ENCODE measurements at regions not wholly inside any gene's neighbourhood (a gene's known extent, or its start where the extent isn't known, plus 50 kb on each side); places are given as distances from the start of the nearest gene placed in this dataset.
"Not testable (repeated sequence)": the region's sequence is repeated elsewhere in the genome, so short reads cannot be mapped to it uniquely, and the experiment has no call there.

DNA sequence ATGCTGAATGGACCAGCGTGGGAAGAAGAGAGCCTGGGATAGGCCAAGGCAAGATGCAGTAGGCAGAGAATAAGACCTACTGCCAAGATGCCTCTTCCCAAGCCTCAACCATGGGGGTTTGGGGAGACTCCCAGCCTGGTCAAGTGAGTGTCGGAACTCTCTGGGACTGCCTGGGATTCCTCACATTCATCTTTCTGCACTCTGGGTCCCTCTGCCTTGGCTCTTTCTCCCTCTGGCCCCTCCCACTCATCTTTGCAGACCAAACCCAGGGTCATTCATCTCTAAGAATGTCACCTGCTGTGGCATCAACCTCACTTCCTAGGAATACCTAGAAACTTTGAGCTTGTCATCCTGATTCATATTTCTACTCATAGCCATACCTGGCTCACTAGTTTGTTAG lies 211.3 kb upstream of the HNRNPA3 start:
- 96 to 98% methylated on average over 2 of the region's 2 CpGs for WGBS, 2 experiments
- H3K27ac ChIP-seq (ENCODE audit: insufficient read depth, low read depth, low read length, poor library complexity, severe bottlenecking) = no peak overlapping the region
- no peaks in the 10 kb centered on the region for H3K36me3 ChIP-seq (ENCODE audit: control insufficient read depth, insufficient read depth, low read length)
- H3K27me3 ChIP-seq (ENCODE audit: control insufficient read depth, insufficient read depth, low read length, poor library complexity, severe bottlenecking) = no peaks in the 10 kb centered on the region
- no peak overlapping the region for H3K4me3 ChIP-seq (ENCODE audit: insufficient read depth, low read depth, low read length)
- no peaks in the 10 kb centered on the region for H3K4me1 ChIP-seq (ENCODE audit: control insufficient read depth, insufficient read depth, low read length)
- H3K9me3 ChIP-seq (ENCODE audit: control insufficient read depth, low read length) = no peaks in the 10 kb centered on the region

DNA sequence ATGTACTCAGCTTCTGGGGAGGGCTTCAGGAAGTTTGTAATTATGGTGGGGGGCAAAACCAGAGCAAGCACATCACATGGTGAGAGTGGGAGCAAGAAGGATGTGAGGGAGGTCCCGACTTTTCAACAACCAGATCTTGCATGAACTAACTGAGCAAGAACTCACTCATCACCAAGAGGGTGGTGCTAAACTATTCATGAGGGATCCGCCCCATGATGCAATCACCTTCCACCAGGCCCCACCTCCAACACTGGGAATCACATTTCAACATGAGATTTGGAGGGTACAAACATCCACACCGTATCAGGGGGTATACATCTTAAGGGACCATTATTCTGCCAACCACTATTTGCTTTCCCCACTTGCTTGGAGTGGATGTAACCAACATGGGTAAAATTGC lies 209.6 kb upstream of the HNRNPA3 start:
- H3K9me3 ChIP-seq (ENCODE audit: control insufficient read depth, low read length) = no peaks in the 10 kb centered on the region
- no peaks in the 10 kb centered on the region for H3K36me3 ChIP-seq (ENCODE audit: control insufficient read depth, insufficient read depth, low read length)
- 91 to 92% methylated on average over 3 of the region's 3 CpGs for WGBS, 2 experiments
- no peak overlapping the region for H3K4me3 ChIP-seq (ENCODE audit: insufficient read depth, low read depth, low read length)
- H3K27ac ChIP-seq (ENCODE audit: insufficient read depth, low read depth, low read length, poor library complexity, severe bottlenecking) = no peak overlapping the region
- no peaks in the 10 kb centered on the region for H3K4me1 ChIP-seq (ENCODE audit: control insufficient read depth, insufficient read depth, low read length)
- H3K27me3 ChIP-seq (ENCODE audit: control insufficient read depth, insufficient read depth, low read length, poor library complexity, severe bottlenecking) = no peaks in the 10 kb centered on the region

DNA sequence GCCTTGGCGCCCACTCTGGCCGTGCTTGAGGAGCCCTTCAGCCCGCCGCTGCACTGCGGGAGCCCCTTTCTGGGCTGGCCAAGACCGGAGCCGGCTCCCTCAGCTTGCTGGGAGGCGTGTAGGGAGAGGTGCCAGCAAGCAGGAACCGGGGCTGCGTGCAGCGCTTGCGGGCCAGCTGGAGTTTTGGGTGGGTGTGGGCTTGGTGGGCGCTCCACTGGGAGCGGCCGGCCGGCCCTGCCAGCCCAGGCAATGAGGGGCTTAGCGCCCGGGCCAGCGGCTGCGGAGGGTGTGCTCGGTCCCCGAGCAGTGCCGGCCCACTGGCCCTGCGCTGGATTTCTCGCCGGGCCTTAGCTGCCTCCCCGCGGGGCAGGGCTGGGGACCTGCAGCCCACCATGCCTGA lies 204.9 kb upstream of the HNRNPA3 start:
- H3K4me3 ChIP-seq (ENCODE audit: insufficient read depth, low read depth, low read length); H3K4me1 ChIP-seq (ENCODE audit: control insufficient read depth, insufficient read depth, low read length); H3K36me3 ChIP-seq (ENCODE audit: control insufficient read depth, insufficient read depth, low read length); H3K27ac ChIP-seq (ENCODE audit: insufficient read depth, low read depth, low read length, poor library complexity, severe bottlenecking); H3K9me3 ChIP-seq (ENCODE audit: control insufficient read depth, low read length); H3K27me3 ChIP-seq (ENCODE audit: control insufficient read depth, insufficient read depth, low read length, poor library complexity, severe bottlenecking): not testable (repeated sequence)
- WGBS, 2 experiments = 94 to 97% methylated on average over 28 of the region's 28 CpGs

DNA sequence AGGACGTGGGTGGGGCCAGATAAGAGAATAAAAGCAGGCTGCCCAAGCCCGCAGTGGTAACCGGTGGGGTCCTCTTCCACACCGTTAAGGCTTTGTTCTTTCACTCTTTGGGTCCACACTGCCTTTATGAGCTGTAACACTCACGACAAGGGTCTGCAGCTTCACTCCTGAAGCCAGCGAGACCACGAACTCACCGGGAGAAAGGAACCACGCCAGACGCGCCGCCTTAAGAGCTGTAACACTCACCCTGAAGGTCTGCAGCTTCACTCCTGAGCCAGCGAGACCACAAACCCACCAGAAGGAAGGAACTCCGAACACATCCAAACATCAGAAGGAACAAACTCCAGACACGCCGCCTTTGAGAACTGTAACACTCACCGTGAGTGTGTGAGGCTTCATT lies 203.9 kb upstream of the HNRNPA3 start:
- H3K4me3 ChIP-seq (ENCODE audit: insufficient read depth, low read depth, low read length); H3K27ac ChIP-seq (ENCODE audit: insufficient read depth, low read depth, low read length, poor library complexity, severe bottlenecking); H3K4me1 ChIP-seq (ENCODE audit: control insufficient read depth, insufficient read depth, low read length); H3K36me3 ChIP-seq (ENCODE audit: control insufficient read depth, insufficient read depth, low read length); H3K27me3 ChIP-seq (ENCODE audit: control insufficient read depth, insufficient read depth, low read length, poor library complexity, severe bottlenecking); H3K9me3 ChIP-seq (ENCODE audit: control insufficient read depth, low read length): not testable (repeated sequence)
- WGBS, 2 experiments = 94% methylated on average over 17 of the region's 17 CpGs

DNA sequence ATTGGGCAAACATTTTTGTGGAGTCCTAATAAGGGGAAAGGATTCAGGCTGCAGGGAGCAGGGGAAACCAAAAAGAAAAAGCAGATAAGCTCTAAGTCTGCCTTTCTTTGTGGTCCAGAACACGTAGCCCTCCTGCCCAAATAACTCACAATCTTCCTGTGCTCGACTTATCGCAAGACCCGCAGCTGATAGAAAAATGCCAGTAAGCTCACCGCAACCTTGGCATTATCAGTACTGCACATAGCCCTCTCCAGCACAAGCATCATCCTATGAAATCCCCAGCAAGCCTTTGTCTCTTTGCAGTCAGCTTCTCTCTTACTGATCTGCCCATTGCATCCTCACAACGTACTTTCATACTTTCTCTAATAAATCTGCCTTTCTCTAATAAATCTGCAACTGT lies 202.4 kb upstream of the HNRNPA3 start:
- Histone ChIP-seq H3K4me1 (ENCODE audit: control insufficient read depth, insufficient read depth, low read length) (no peaks in the 10 kb centered on the region), H3K27me3 (ENCODE audit: control insufficient read depth, insufficient read depth, low read length, poor library complexity, severe bottlenecking) (no peaks in the 10 kb centered on the region), H3K36me3 (ENCODE audit: control insufficient read depth, insufficient read depth, low read length) (no peaks in the 10 kb centered on the region), H3K4me3 (ENCODE audit: insufficient read depth, low read depth, low read length) (no peak overlapping the region), H3K27ac (ENCODE audit: insufficient read depth, low read depth, low read length, poor library complexity, severe bottlenecking) (no peak overlapping the region), H3K9me3 (ENCODE audit: control insufficient read depth, low read length) (no peaks in the 10 kb centered on the region)
- WGBS, 2 experiments = 85 to 86% methylated on average over 6 of the region's 6 CpGs

DNA sequence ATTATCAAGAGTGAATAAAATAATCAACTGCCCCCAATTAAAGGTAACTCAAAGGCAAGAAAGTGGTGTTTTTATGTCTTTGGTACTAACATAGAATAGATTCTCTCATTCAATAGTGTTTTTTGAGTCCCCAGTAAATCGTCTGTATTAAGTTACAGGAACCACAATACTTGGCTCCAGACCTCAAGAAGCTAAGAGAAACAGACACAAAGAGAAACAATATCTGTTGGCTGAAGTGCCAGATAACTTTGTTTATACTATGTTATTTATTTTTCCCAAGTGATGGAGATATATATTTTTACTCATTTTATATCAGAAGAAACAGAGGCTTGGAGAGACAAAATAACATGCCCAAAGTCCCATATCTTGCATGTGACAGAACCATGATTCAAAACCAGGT lies 201.7 kb upstream of the HNRNPA3 start:
- H3K36me3 ChIP-seq (ENCODE audit: control insufficient read depth, insufficient read depth, low read length) = no peaks in the 10 kb centered on the region
- H3K27me3 ChIP-seq (ENCODE audit: control insufficient read depth, insufficient read depth, low read length, poor library complexity, severe bottlenecking) = no peaks in the 10 kb centered on the region
- no peak overlapping the region for H3K27ac ChIP-seq (ENCODE audit: insufficient read depth, low read depth, low read length, poor library complexity, severe bottlenecking)
- no peak overlapping the region for H3K4me3 ChIP-seq (ENCODE audit: insufficient read depth, low read depth, low read length)
- whole genome bisulfite sequencing, 2 experiments = 75% methylated on average over 1 of the region's 1 CpG; no CpG with 5 or more reads in 1 of the 2 experiments
- no peaks in the 10 kb centered on the region for H3K9me3 ChIP-seq (ENCODE audit: control insufficient read depth, low read length)
- no peaks in the 10 kb centered on the region for H3K4me1 ChIP-seq (ENCODE audit: control insufficient read depth, insufficient read depth, low read length)

DNA sequence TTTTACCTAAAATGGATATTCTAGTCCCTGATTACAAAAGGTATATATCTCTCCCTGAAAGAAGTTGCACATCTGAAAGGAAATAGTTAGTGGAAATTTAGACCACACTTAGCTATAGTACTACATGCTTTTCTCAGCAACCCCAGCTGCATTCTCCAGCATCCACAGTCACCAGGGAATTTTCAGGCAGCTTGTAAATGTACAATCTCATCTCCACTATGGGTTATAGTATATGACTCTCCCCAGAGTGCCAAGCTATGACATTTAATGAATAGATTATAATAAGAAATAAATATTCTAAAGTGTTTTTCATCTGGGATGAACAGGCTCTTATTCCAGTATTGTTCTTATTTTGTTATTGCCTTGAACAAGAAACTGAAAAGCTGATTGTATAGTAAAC lies 197.6 kb upstream of the HNRNPA3 start:
- no peaks in the 10 kb centered on the region for H3K9me3 ChIP-seq (ENCODE audit: control insufficient read depth, low read length)
- H3K4me1 ChIP-seq (ENCODE audit: control insufficient read depth, insufficient read depth, low read length) = no peaks in the 10 kb centered on the region
- H3K4me3 ChIP-seq (ENCODE audit: insufficient read depth, low read depth, low read length) = no peak overlapping the region
- H3K36me3 ChIP-seq (ENCODE audit: control insufficient read depth, insufficient read depth, low read length) = no peaks in the 10 kb centered on the region
- H3K27me3 ChIP-seq (ENCODE audit: control insufficient read depth, insufficient read depth, low read length, poor library complexity, severe bottlenecking) = no peaks in the 10 kb centered on the region
- H3K27ac ChIP-seq (ENCODE audit: insufficient read depth, low read depth, low read length, poor library complexity, severe bottlenecking) = no peak overlapping the region

DNA sequence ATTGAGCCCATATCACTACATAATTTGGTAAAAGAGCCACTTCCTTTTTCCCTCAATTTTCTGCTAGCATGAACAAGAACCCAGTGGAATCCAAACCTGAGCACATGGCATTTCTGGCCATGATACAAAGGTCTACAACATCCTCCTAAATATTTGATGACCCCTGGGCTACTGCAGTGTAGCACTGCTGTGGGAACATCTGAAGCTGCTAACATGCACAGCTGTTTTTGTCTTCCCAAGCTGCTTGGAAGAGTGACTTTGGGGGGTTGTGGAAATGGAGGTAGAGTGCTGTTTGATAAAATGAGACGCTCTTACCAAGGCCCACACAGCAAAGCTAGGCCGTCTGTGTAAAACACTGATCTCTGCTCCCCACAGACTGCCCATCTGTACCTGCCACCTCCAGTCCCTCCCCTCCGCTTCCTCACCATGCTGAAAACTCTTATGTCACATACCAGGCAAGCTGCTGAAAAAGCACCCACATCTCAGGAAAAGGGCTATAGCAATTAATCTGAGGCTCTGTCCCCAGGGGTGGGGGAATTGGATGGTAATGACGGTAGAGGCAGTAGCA lies 197.2 kb upstream of the HNRNPA3 start:
- no peaks in the 10 kb centered on the region for H3K36me3 ChIP-seq (ENCODE audit: control insufficient read depth, insufficient read depth, low read length)
- H3K27ac ChIP-seq (ENCODE audit: insufficient read depth, low read depth, low read length, poor library complexity, severe bottlenecking) = no peak overlapping the region
- 89 to 90% methylated on average over 4 of the region's 4 CpGs for WGBS, 2 experiments

DNA sequence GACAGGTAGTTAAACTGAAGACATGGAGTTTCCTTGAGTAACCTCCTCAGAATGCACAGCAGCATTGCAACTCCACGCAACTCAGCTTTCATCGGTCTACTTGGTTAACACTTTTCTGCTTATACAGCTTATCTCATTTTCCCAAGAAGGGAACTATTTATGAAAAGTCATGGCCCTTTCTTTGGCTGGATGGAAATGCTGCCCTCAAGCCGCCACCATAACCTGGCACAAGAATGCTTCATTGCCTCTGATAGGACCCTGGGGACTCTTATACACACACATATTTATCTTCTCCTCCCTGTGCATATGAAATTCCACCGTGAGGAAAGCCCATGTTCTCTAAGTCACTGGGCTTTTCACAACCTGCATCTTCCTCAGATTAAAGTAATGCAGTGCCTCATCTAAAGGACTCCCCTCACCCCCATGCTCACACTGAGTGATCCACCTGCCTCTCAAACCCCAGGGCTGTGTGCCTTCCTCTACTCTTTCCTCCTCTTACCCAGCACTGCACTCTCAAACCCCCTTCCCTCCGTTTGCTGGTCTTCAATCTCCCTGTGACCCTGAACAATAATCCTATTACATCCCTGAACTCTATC lies 192.0 kb upstream of the HNRNPA3 start:
- 87 to 92% methylated on average over 5 of the region's 5 CpGs for WGBS, 2 experiments
- H3K27me3 ChIP-seq (ENCODE audit: control insufficient read depth, insufficient read depth, low read length, poor library complexity, severe bottlenecking) = no peaks in the 10 kb centered on the region

More for the DNA sequence above, 197.2 kb upstream of the HNRNPA3 start:
- Histone ChIP-seq H3K4me1 (ENCODE audit: control insufficient read depth, insufficient read depth, low read length) (no peaks in the 10 kb centered on the region), H3K4me3 (ENCODE audit: insufficient read depth, low read depth, low read length) (no peak overlapping the region), H3K9me3 (ENCODE audit: control insufficient read depth, low read length) (no peaks in the 10 kb centered on the region), H3K27me3 (ENCODE audit: control insufficient read depth, insufficient read depth, low read length, poor library complexity, severe bottlenecking) (no peaks in the 10 kb centered on the region)

DNA sequence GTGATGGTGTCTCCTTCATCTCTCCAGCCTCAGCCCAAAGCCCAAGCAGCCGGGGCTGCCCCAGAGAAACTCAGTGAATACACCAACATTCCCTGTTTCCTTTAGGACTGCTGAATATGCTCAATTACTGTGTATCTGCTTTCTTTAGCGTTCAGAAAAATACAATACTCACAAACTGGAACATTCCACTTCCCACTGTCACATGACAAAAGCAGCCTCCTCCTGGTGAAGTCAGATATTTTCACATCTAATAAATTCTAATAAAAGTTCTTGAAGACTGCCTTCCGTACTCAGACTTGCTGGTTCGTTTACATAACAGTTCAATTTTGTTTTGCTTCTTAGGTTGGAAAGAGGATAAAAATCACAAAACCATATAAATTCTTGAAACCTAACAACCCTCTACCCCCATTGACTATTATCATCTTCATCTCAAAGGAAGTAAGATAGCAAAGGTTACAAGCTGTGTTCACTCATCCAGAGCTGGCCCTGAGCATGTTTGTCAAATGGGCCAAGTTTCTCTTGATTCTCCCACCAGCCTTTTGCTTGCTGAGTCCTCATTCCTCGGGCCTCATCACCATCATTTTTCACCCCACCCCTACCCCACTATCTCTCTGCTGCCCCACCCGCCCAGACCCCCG lies 190.8 kb upstream of the HNRNPA3 start:
- Histone ChIP-seq H3K27me3 (ENCODE audit: control insufficient read depth, insufficient read depth, low read length, poor library complexity, severe bottlenecking) (no peaks in the 10 kb centered on the region), H3K36me3 (ENCODE audit: control insufficient read depth, insufficient read depth, low read length) (no peaks in the 10 kb centered on the region), H3K27ac (ENCODE audit: insufficient read depth, low read depth, low read length, poor library complexity, severe bottlenecking) (no peak overlapping the region), H3K4me3 (ENCODE audit: insufficient read depth, low read depth, low read length) (no peak overlapping the region), H3K9me3 (ENCODE audit: control insufficient read depth, low read length) (no peaks in the 10 kb centered on the region), H3K4me1 (ENCODE audit: control insufficient read depth, insufficient read depth, low read length) (no peaks in the 10 kb centered on the region)
- 89 to 90% methylated on average over 7 of the region's 7 CpGs for WGBS, 2 experiments

More for the DNA sequence above, 192.0 kb upstream of the HNRNPA3 start:
- Histone ChIP-seq H3K27ac (ENCODE audit: insufficient read depth, low read depth, low read length, poor library complexity, severe bottlenecking) (no peak overlapping the region), H3K36me3 (ENCODE audit: control insufficient read depth, insufficient read depth, low read length) (no peaks in the 10 kb centered on the region), H3K9me3 (ENCODE audit: control insufficient read depth, low read length) (no peaks in the 10 kb centered on the region), H3K4me1 (ENCODE audit: control insufficient read depth, insufficient read depth, low read length) (no peaks in the 10 kb centered on the region), H3K4me3 (ENCODE audit: insufficient read depth, low read depth, low read length) (no peak overlapping the region)

Measured in ectodermal cell (in vitro differentiated cells).